HG02623 (cell line): ENCODE measurements at regions not wholly inside any gene's neighbourhood (a gene's known extent, or its start where the extent isn't known, plus 50 kb on each side); places are given as distances from the start of the nearest gene placed in this dataset.

Source experiments
- ATAC-seq: cut with Tn5 transposase; IDR thresholded peaks from one replicate; pipeline ENCODE4 v1.9.1; 2021; ENCODE audit warnings: moderate library complexity; ENCODE audit not compliant: unreplicated experiment

GRCh38 chr17:37796076-37796475 lies 51.2 kb upstream of the HNF1B start:
- ATAC-seq: no peak
